Activated CD8-positive, alpha-beta memory T cell treated with anti-CD3 and anti-CD28 coated beads, Interleukin-2, amount 50 U/mL, for 48 hours (primary cell): ENCODE measurements at regions not wholly inside any gene's neighbourhood (a gene's known extent, or its start where the extent isn't known, plus 50 kb on each side); places are given as distances from the start of the nearest gene placed in this dataset.

ENCODE experiments used
- DNase-seq: peaks from one replicate; pipeline ENCODE4 v3.0.0-alpha.2; 2020

DNA sequence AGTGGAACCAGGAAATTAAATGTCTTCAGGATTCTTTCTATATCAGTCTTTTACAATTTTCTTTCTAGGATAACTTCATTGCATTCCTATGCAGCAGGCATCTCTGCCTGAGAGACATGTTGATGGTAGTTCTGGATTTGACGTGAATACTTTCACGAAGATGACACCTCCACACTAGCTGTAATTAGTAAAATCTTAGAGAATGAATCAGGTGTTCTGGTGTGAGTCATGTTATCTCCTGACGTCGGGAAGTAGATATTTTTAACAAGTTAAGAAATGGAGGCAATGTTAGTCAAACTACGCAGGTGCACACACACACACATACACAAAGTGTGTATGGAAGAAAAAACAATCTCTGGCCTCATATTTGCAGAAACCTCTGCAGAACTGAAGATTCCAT, 1661.3 kb upstream of the MIR17HG start:
- no peak for DNase-seq

DNA sequence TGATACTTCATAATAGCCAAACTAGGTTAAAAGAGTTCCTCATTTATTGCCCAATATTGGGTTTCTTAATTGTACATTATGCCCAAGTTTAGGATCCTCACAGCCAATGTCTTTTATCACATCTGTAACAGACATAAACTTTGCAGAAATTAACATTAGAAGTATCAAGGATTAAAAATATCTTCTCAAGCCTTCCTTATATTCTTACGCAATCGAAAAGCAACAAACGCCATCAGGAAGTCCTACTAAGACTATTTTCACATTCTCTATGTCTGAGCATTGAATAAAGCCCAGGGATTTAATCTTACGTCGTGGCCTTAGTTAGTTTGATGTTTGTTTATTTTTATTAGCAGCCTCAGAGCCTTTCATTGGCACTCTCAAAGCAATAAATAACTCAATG, 1660.4 kb upstream of the MIR17HG start:
- DNase-seq = no peak

DNA sequence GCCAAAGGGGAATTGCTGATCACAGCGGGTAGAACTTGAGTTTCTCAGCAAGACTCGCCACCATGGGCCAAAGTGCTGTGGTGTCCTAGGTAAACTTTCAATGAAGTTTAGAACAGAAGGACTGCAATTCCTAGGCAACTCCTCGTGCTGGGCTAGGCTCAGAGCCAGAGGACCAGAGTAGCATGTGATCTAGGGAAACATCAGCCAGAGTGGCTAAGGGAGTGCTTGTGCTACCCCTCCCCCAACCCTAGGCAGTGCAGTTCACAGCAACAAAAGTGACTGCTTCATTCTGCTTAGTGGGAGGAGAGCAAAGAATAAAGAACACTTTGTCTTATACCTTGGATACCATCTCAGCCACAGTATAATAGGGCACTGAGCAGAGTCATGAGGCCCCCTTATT, 1658.6 kb upstream of the MIR17HG start:
- DNase-seq = no peak

DNA sequence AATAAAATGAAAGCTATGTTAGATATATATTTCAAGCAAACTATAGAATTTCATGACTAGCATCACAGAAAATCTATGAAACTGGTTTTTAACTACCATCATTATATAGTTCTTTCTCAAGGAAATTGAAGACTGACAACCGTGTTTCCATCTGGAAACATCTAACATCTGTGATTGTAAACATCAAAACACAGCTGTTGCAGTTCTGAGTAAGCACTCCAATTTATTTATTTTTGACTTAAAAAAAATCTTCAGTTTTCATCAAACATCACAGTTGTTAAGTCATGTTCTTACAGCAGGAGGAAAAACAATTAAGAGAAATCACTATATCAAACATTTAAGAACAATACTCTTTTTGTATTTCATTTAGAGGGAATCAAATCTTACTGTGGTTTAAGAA, 1653.0 kb upstream of the MIR17HG start:
- DNase-seq = no peak

DNA sequence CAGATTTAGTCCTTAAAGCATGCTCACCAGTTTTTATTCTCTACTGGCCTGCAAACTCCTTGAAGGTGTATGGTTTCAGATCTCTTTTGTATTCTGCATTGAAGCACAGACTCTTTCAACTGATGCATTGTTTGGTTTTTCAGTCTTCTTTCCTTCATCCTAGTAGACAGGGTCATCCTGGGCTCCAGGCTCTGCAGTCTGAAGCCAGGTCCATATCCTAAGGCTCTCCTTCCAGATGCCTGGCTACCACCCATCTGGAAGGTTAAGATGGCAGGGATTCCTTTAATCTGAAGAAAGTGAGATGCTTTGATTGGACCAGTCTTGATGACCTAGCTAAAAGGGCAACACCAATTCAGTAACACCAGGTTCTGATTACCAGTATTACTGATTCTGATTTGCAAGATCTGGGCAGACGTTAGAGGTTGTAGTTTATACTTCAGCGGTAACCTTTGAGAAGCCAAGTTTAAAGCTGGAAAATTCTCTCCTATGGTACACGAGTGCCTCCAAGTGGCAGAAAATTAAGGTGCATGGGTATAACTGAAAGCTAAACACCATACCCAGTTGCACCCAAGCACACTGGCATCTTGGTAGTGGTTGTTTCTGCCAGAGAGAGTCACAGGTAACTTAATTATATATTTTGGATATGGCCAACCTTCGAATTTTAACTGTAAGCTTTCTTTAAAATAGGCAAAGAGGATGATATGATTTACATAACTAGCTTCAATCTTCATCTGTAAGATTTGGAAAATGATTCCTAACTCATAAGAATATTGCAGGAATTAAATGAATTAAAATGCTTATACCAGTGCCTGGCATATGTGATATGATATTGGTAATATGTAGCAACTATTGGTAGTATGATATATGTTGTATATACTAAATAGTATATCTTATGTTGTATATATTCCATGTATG, 1651.9 kb upstream of the MIR17HG start:
- DNase-seq = no peak

DNA sequence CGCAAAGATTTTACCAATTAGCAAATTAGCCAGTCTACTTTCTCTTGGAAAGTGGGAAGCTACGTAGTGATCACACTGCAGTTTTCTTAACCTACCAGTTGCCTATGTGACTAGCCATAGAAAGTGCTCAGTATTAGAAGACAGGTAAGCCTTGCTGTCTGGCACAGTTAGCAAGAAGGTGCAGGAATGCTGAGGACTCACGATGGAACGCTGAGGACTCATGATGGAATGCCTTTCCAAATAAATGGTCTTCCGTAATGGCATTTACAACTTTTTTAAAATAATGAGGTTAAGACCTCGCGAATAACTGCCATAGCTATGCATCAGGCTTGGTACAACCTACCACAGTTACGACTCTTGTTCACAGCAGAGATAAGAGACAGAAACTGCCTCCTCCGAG, 1645.6 kb upstream of the MIR17HG start:
- DNase-seq = no peak

DNA sequence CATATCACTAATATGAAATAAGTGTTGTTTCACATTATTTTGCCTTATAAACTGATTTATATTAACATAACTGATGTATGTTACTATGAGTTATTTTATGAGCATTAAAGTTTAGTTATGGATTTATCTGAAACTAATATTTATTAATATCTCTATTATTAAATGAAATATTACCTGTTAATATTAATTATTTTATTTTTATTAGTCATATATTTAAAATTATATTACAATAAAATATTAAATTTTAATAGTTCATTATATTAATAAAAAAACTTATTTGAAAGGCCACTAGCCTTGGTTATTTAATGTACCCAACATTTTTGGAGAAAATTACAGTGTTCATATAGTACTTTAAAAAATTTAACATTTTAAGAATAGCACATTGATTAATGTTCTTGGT, 1643.4 kb upstream of the MIR17HG start:
- no peak for DNase-seq

DNA sequence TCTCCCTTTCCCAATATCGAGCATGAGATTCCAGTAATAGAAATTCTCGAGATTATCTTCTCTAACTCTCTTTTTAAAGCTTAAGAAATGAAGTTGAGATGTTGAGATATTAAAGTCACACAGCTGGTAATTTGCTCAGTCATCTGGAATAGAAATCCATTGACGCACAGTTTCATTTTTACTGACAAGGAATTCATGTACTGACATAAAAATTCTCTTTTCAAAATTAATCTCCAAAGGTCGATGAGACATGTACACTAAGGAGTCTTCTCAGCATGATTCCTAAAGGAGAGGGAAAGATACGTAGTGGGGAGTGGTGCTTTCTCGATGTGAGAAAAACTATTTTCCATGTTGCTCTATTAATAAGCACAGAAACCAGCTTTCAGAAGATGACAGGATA, 1639.5 kb upstream of the MIR17HG start:
- DNase-seq = no peak

DNA sequence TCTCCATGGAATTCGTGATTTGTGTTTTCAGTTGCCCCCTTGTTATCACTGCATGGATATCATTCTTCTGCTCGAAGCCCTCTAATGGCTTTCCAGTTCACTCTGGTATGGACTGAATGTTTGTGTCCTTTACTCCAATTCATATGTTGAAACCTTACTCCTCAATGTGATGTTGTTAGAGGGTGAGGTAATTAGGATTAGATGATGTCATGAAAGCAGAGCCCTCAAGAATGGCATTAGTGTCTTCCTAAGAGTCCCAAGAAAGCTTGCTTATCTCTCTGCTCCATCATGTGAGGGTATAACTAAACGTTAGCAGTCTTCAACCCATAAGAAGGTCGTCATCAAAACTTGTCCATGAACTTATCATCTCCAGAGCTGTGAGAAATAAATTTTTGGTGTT, 1626.3 kb upstream of the MIR17HG start:
- DNase-seq = no peak

DNA sequence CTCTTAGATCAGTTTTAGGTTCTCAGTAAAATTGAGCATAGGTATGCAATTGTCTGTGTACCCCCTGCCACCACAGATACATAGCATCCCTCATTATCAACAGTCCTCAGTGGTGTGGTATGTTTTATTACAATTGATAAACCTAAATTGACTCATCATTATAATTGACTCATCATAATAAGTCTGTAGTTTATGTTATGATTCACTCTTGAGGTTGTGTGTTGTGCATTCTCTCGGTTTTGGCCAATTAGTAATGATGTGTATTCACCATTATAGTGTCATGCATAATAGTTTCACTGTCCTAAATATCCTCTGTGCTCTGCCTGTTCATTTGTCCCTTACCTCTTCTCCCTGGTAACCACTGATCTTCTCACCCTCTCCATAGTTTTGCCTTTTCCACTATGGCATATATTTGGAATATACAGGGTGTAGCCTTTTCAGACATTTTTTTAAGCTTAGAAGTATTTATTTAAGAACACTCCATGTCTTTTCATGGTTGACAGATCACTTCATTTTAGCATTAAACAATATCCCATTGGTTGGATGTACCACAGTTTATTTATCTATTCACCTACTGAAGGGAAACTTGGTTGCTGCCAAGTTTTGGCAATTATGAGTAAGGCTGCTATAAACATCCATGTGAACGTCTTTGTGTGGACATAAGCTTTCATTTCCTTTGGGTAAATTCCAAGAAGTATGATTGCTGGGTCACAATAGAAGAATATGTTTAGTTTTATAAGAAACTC, 1620.6 kb upstream of the MIR17HG start:
- no peak for DNase-seq

DNA sequence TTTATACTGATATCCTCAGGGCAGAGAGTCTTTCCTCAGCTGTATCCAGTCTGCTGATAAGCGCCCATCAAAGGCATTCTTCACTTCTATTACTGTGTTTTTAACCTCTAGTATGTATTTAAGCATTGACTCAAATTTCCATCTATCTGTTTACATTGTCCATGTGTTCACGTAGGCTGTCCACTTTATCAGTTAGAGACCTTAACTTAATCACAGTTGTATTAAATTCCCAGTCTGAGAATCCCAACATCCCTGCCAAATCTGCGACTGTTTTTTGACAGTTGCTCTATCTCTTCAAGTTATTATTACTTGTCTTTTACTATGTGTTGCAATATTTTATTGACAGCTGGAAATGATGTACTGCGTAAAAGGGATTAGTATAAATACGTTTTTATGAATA, 1613.7 kb upstream of the MIR17HG start:
- DNase-seq = no peak

DNA sequence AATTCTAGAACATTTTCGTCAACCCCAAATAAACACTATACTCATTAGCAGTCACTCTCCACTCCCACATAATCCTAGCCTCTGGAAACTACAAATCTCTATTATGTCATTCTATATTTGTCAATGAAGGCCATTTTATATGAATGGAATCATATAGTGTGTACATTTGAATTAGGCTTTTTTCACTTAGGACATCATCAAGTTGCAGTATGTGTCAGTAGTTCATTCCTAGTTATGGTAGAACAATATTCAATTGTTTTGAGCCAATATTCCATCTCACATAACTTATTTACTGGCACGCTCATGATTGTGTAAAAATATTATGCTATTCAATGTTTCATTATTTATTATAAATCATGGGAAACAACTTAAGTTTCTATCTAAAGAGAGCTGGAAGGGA, 1610.4 kb upstream of the MIR17HG start:
- no peak for DNase-seq

DNA sequence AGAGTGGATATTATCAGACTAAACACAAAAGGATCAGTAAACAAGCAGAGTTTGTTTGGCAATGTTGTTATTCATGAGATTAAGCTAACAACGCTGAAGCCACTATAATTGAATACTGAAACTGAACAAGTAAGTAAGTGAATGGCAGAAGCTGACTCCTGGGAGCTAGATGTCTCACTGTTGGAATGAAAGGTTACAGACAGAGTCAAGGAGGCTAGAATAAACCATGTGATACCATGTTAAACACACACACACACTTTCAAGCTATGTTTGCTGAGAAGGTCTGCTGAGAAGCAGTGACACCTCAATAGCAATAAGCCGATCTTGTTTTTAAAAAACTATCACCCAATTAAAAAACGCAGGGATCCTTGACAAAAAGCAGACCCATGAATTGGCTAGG, 1609.4 kb upstream of the MIR17HG start:
- DNase-seq = no peak

DNA sequence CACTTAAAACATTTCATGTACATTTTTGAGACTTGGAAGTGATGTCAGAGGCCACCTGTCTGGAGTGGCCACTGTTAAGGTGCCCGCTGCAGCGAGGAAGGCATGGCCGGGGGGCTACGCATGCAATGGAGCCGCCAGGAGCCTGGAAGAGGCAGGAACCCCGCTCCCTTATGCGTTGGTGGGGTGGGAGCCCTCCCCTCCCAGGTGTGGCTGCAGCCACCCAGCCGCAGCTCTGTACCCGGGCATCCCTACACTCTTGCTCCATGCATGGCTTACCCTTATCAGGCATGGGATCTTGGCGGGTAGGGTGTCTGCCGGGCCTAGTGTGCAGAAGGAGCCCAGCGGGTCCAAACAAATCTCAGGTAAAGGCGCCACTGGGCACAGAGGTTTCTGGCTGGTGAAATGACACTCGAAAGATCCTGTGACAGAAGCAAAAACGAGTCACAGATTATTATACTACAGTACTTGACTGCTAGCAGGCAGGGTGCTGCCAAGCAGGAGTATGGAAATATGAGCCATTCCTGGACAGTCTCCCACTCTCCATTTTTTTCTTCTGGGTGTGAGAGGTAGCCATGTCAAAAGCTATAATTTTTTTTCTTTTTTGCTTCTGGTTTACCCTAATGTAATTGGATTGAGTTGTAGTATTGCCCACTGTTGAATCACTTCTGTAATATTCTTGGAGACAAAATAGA, 1606.3 kb upstream of the MIR17HG start:
- DNase-seq = no peak

DNA sequence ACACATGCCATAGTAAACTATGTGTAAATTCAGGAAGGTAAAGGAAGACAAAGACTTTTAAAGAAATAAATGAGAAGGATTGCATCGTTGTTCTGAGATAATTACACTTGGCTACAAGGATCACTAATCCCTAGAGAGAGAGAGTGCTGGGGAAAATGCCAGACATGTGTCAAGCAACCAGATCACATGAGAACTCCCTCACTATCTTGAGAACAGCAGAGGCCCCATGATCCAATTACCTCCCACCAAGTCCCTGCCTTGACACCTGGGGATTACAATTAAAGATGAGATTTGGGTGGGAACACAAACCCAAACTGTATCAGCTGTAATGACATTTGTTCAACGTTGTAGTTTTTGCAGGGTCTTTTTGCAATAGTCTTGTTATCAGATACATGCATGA, 1600.9 kb upstream of the MIR17HG start:
- DNase-seq = no peak

DNA sequence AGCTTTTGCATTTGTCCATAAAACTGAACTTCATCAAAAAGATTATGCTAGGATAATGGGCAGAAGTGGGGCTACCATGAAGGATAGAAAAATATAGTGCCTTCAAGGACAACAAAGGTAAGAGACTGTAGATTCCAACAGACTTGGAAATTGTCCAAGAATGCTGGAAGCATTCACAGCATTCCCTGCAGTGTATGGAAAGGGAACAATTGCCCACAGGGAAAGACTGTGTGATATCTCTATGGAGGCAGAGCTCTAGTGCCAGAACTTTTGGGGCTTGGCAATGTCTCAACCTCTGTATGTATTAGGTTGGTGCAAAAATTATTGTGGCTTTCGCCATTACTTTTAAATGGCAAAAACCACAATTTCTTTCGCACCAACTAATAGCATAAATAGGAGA, 1598.8 kb upstream of the MIR17HG start:
- no peak for DNase-seq

DNA sequence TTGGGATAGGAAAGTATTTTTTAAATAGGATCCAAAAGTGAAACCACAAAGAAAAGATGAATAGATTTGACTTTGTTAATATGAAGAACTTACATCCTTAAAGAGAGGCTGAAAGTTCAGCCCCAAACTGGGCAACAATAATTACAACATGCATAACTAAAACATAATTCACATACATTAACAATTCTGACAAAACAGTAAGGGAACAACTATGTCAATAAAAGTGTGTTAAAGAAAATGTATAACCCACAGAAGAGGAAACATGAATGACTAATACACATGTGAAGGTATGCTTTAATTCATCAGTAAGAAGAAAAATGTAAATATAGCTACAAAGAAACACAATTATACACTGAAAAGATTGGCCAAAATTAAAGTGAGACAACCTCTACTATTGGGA, 1597.6 kb upstream of the MIR17HG start:
- no peak for DNase-seq

DNA sequence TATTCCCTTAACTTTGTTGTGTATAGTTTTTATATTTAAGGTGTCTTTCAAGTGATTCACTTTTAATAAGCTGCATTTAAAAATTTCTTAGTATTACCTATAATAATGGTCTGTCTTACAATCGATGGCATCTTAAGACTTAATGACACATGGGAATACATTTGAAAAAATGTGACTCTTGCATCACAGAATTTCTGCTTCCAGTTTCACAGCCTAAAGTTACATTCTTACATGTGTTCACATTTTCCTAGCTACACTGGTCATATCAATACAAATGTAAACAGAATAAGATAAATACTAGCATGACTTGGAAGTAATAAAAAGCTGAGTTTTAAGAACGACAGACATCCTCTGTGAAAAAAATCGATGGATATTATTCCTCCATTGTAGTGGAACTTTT, 1597.1 kb upstream of the MIR17HG start:
- DNase-seq = no peak

DNA sequence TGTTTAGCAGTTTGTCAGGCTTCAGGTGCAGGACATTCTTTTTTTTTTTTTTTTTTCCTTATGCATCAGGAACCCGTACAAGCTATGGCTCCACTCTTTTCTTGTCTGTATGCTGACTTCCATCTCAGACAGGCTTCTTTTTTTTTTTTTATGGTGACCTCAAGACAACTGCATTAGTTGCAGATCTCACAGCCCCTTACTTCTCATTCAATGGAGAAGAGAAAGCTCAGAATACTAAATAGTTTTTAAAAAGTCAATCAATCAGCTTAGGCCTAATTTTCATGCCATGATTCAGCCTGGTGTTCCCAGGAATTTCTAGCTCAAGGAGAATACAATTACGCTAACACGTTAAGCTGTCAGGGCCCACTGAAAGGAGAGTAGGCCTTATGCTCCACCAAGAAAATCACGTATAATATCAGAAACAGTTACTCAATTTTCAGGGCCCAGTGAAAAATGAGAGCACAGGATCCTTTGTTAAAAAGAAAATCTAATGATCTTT, 1596.0 kb upstream of the MIR17HG start:
- DNase-seq = no peak

DNA sequence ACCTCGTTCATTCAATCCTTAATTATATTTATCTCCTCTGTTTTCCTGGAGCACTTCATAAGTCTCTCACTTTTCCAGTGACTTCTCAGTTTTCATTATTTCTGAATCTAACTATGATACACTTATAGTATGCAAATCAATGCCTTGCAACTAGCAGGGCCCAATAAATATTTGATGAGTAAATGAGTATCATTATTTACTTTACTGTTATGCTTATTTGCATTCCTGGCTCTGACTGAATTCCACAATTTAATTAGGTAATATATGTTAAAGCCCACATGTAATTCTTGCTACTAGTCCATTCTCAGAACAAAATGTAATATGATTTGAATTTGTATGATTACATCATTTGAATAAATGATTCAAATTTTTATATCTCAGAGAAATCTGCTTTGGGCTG, 1595.1 kb upstream of the MIR17HG start:
- no peak for DNase-seq

DNA sequence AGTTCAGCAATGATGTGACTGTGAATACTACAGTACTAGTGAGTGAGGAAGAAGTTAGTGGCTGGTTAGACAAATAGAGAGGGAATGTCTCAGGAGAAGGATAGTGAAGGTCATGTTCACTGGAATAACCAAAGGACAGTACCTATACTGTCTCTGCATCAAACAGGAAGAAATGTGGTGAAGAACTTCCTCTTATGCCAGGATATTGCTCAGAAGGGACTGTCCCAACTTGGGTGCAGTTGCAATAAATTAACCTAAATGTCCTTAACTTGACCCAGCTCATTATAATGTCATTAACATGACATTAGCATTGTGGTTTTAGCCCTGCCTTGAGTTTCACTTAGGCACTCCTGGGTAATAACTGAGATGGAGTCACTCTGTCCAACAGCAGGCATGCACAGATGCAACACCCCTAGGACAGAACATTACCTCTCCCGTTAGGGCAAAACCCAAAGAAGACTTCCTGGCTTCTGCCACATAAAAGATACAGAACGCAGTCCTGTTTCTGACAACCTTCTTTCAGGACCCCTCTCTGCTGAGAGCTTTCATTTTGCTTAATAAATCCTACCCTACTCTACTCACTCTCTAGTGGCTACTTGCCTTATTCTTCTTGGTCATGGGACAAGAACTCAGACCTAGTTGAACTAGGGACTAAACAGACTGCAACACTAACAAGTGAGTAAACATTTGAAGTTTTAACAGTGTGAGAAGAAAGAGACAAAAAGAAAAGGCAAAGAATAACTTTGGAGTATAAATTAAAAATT, 1591.6 kb upstream of the MIR17HG start:
- DNase-seq = no peak

DNA sequence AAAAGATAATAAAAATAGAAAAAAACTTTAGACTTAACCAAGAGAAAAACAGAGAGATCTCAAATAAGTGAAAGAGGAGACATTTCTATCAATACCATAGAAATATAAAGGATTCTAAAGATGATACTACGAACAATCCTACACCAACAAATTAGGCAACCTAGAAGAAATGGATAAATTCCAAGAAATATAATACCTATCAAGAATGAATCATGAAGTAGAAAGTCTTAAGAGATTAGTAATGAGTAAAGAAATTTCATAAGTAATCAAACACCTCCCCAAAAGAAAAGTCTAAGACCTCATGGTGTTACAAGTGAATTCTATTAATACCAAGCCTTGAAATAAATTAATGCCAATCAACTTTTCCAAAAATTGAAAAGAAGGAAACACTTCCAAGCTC, 1584.5 kb upstream of the MIR17HG start:
- DNase-seq = no peak

DNA sequence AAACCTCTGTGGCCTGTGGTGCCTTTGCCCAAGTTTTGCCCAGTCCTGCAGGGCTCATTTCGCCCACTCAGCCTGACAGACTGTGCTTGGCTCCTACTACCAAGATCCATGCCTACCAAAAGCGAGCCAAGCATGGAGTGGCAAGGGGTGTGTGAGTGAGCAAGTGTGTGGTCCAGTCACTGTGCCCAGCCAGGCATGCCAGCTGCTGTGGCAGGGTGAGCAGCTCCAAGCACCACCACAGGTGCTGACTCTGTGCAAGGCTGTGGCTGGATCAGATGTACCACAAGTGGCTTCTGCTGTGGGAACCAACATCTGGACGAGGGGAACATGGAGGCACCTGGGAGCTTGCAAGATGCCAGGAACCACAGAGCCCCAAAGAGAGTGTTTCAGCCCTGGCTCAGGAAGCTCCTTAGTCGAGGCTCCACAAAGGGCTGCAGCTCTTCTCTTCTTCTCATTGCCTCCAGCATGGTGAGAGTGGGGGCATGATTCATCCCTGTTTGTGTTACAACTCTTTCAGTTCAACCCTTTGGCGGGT, 1564.2 kb upstream of the MIR17HG start:
- DNase-seq = no peak
